Smooth muscle cell (in vitro differentiated cells): ENCODE measurements at regions not wholly inside any gene's neighbourhood (a gene's known extent, or its start where the extent isn't known, plus 50 kb on each side); places are given as distances from the start of the nearest gene placed in this dataset.

Source experiments
- DNase-seq: peaks from one replicate; lab custom pipeline; 2025; ENCODE audit not compliant: unreplicated experiment; lab: John Stamatoyannopoulos, UW
- H2AFZ ChIP-seq: fragments of 200-600 bp; sonication (generic); 2 replicates; pipeline ENCODE4 v1.6.0; 2016; ENCODE audit warnings: antibody characterized with exemption, low read depth, mild to moderate bottlenecking
- H3F3A ChIP-seq: fragments of 200-600 bp; sonication (generic); 2 replicates; pipeline ENCODE4 v1.6.0; 2017; ENCODE audit warnings: antibody characterized with exemption, low read depth
- H3K27ac ChIP-seq: fragments of 200-600 bp; sonication (generic); 2 replicates; pipeline ENCODE4 v1.5.1; 2016; ENCODE audit warnings: low read depth, mild to moderate bottlenecking
- H3K27me3 ChIP-seq: fragments of 200-600 bp; sonication (generic); 2 replicates; pipeline ENCODE4 v1.6.1; 2016; ENCODE audit warnings: low read depth, mild to moderate bottlenecking
- H3K36me3 ChIP-seq: fragments of 200-600 bp; sonication (generic); 2 replicates; pipeline ENCODE4 v1.5.1; 2016; ENCODE audit warnings: low read depth
- H3K4me1 ChIP-seq: fragments of 200-600 bp; sonication (generic); 2 replicates; pipeline ENCODE4 v1.5.1; 2016; ENCODE audit warnings: low read depth
- H3K4me2 ChIP-seq: fragments of 200-600 bp; sonication (generic); 2 replicates; pipeline ENCODE4 v1.6.0; 2016; ENCODE audit warnings: mild to moderate bottlenecking
- H3K4me3 ChIP-seq: fragments of 200-600 bp; sonication (generic); 2 replicates; pipeline ENCODE4 v1.5.1; 2016; ENCODE audit warnings: mild to moderate bottlenecking
- H3K79me2 ChIP-seq: fragments of 200-600 bp; sonication (generic); 2 replicates; pipeline ENCODE4 v1.6.0; 2016; ENCODE audit warnings: low read depth, mild to moderate bottlenecking
- H3K9ac ChIP-seq: fragments of 200-600 bp; sonication (generic); 2 replicates; pipeline ENCODE4 v1.6.0; 2016; ENCODE audit warnings: low read depth
- H3K9me3 ChIP-seq: fragments of 200-600 bp; sonication (generic); replicated peaks from 2 replicates; pipeline ENCODE4 v1.5.1; 2016; ENCODE audit warnings: low read depth
- H4K20me1 ChIP-seq: fragments of 200-600 bp; sonication (generic); 2 replicates; pipeline ENCODE4 v1.6.0; 2016; ENCODE audit warnings: low read depth
- CTCF ChIP-seq: fragments of 200-600 bp; sonication (generic); IDR thresholded peaks from 2 replicates; pipeline ENCODE4 v1.5.1; 2017; ENCODE audit warnings: borderline replicate concordance, mild to moderate bottlenecking, antibody characterized with exemption; ENCODE audit not compliant: insufficient read depth, poor library complexity, severe bottlenecking
- WGBS: methylation state at CpG from one replicate; pipeline ENCODE4 v1.1.7; 2016; ENCODE audit warnings: low lambda C conversion rate; 5-methylcytosine and 5-hydroxymethylcytosine counted together

GRCh38 chr10:31623466-31623865 is 304.4 kb downstream of the ZEB1 start:
- WGBS = 40% methylated on average over 3 of the region's 3 CpGs
- DNase-seq = no peak
- H4K20me1 ChIP-seq = no peaks in the 10 kb centered on the region
- H2AFZ ChIP-seq = no peak overlapping the region
- no peaks in the 10 kb centered on the region for H3K79me2 ChIP-seq
- H3K4me2 ChIP-seq = peak overlapping the region; percentile 19
- no peaks in the 10 kb centered on the region for H3F3A ChIP-seq
- peak overlapping the region; percentile 32 for H3K27ac ChIP-seq
- H3K4me1 ChIP-seq = peaks cover 6% of the 10 kb centered on the region
- H3K9ac ChIP-seq = no peak overlapping the region
- H3K4me3 ChIP-seq = no peak overlapping the region
- H3K27me3 ChIP-seq = no peaks in the 10 kb centered on the region
- no peaks in the 10 kb centered on the region for H3K36me3 ChIP-seq
- H3K9me3 ChIP-seq = peaks cover 16% of the 10 kb centered on the region
- no peak for TF ChIP-seq CTCF

GRCh38 chr10:31622978-31623377 is 304.0 kb downstream of the ZEB1 start:
- peaks cover 16% of the 10 kb centered on the region for H3K9me3 ChIP-seq
- H3K27ac ChIP-seq = peak overlapping the region; percentile 32
- WGBS = 34% methylated on average over 6 of the region's 6 CpGs
- H3K36me3 ChIP-seq = no peaks in the 10 kb centered on the region
- no peaks in the 10 kb centered on the region for H3K79me2 ChIP-seq
- H4K20me1 ChIP-seq = no peaks in the 10 kb centered on the region
- TF ChIP-seq CTCF = peak; percentile 36
- H2AFZ ChIP-seq = no peak overlapping the region
- no peak for DNase-seq
- no peaks in the 10 kb centered on the region for H3K27me3 ChIP-seq
- H3K4me1 ChIP-seq = peaks cover 6% of the 10 kb centered on the region
- H3K9ac ChIP-seq = no peak overlapping the region
- H3K4me2 ChIP-seq = peak overlapping the region; percentile 19
- H3K4me3 ChIP-seq = no peak overlapping the region
- no peaks in the 10 kb centered on the region for H3F3A ChIP-seq

- no peaks in the 10 kb centered on the region for H3F3A ChIP-seq
- peaks cover 16% of the 10 kb centered on the region for H3K9me3 ChIP-seq
- TF ChIP-seq CTCF = no peak
- peaks cover 6% of the 10 kb centered on the region for H3K4me1 ChIP-seq
- H2AFZ ChIP-seq = no peak overlapping the region
- H3K36me3 ChIP-seq = no peaks in the 10 kb centered on the region
- no peak overlapping the region for H3K4me3 ChIP-seq
- H3K27ac ChIP-seq = no peak overlapping the region
- no peaks in the 10 kb centered on the region for H4K20me1 ChIP-seq
- no peak overlapping the region for H3K4me2 ChIP-seq
- no peaks in the 10 kb centered on the region for H3K79me2 ChIP-seq
- DNase-seq = no peak
- H3K9ac ChIP-seq = no peak overlapping the region
- no peaks in the 10 kb centered on the region for H3K27me3 ChIP-seq
- WGBS = 100% methylated on average over 1 of the region's 1 CpG
Measured at GRCh38 chr10:31621733-31622132, 302.7 kb downstream of the ZEB1 start.
